ENCODE measurements at regions not wholly inside any gene's neighbourhood (a gene's known extent, or its start where the extent isn't known, plus 50 kb on each side); places are given as distances from the start of the nearest gene placed in this dataset.

GRCh38 chr3:103977417-103977816, 1389.3 kb upstream of the ALCAM start:
- H3K27me3 Mint-ChIP-seq (ENCODE audit: insufficient read depth, unreplicated experiment), result peaks cover 60% of the 10 kb centered on the region

GRCh38 chr3:103991461-103992115, 1375.1 kb upstream of the ALCAM start:
- intact Hi-C loops (cut with micrococcal nuclease), result loop anchor here (1.0 to 10.0 kb wide), 4 partner anchors 113 to 1526 kb away; no protein-coding TSS in a partner anchor
- ChIA-PET CTCF (interaction anchor here (0.6 to 1.2 kb wide), 7 partner anchors 9 to 1537 kb away, joined by 3 to 4 read pairs (median 3); no protein-coding TSS in a partner anchor), POLR2A (no interaction called here)
- Mint-ChIP-seq H3K9me3 (ENCODE audit: unreplicated experiment) (no peaks in the 10 kb centered on the region), H3K4me1 (ENCODE audit: insufficient read depth, unreplicated experiment) (no peaks in the 10 kb centered on the region), H3K27ac (ENCODE audit: low read depth, unreplicated experiment) (no peak overlapping the region), H3K4me3 (ENCODE audit: unreplicated experiment) (no peak overlapping the region), H3K27me3 (ENCODE audit: insufficient read depth, unreplicated experiment) (peaks cover 51% of the 10 kb centered on the region), H3K36me3 (ENCODE audit: insufficient read depth, unreplicated experiment) (no peaks in the 10 kb centered on the region)
- no TSS peak for BruUV-seq (replicated peaks)
- peak; percentile 73 for TF ChIP-seq CTCF (IDR thresholded peaks at IDR 0.05; ENCODE audit: unreplicated experiment)
- peak; percentile 61 for DNase-seq (ENCODE audit: unreplicated experiment)

More at GRCh38 chr3:103977417-103977816, 1389.3 kb upstream of the ALCAM start:
- DNase-seq (ENCODE audit: unreplicated experiment), result no peak
- H3K27ac Mint-ChIP-seq (ENCODE audit: low read depth, unreplicated experiment), result no peak overlapping the region
- intact Hi-C loops (cut with micrococcal nuclease), result no loop called here
- no peaks in the 10 kb centered on the region for H3K9me3 Mint-ChIP-seq (ENCODE audit: unreplicated experiment)
- BruUV-seq (replicated peaks), result no TSS peak
- ChIA-PET CTCF (no interaction called here), POLR2A (no interaction called here)
- no peaks in the 10 kb centered on the region for H3K36me3 Mint-ChIP-seq (ENCODE audit: insufficient read depth, unreplicated experiment)
- no peaks in the 10 kb centered on the region for H3K4me1 Mint-ChIP-seq (ENCODE audit: insufficient read depth, unreplicated experiment)
- no peak for TF ChIP-seq CTCF (IDR thresholded peaks at IDR 0.05; ENCODE audit: unreplicated experiment)
- H3K4me3 Mint-ChIP-seq (ENCODE audit: unreplicated experiment), result no peak overlapping the region

GRCh38 chr3:103992469-103992868, 1374.2 kb upstream of the ALCAM start:
- CTCF ChIA-PET, result interaction anchor here (0.6 to 1.2 kb wide), 5 partner anchors 147 to 1590 kb away, joined by 3 to 4 read pairs (median 3); no protein-coding TSS in a partner anchor

GRCh38 chr3:104004956-104005355, 1361.8 kb upstream of the ALCAM start:
- ChIA-PET POLR2A (no interaction called here), CTCF (interaction anchor here (0.7 to 1.1 kb wide), 2 partner anchors 79 to 1776 kb away, joined by 3 to 5 read pairs; no protein-coding TSS in a partner anchor)
- Mint-ChIP-seq H3K27ac (ENCODE audit: low read depth, unreplicated experiment) (no peak overlapping the region), H3K9me3 (ENCODE audit: unreplicated experiment) (no peaks in the 10 kb centered on the region), H3K27me3 (ENCODE audit: insufficient read depth, unreplicated experiment) (no peaks in the 10 kb centered on the region), H3K36me3 (ENCODE audit: insufficient read depth, unreplicated experiment) (no peaks in the 10 kb centered on the region), H3K4me1 (ENCODE audit: insufficient read depth, unreplicated experiment) (peaks cover 10% of the 10 kb centered on the region), H3K4me3 (ENCODE audit: unreplicated experiment) (no peak overlapping the region)
- intact Hi-C loops (cut with micrococcal nuclease), result no loop called here
- no peak for TF ChIP-seq CTCF (IDR thresholded peaks at IDR 0.05; ENCODE audit: unreplicated experiment)
- no TSS peak for BruUV-seq (replicated peaks)
- DNase-seq (ENCODE audit: unreplicated experiment), result no peak

More at GRCh38 chr3:103992469-103992868, 1374.2 kb upstream of the ALCAM start:
- no peak overlapping the region for H3K4me3 Mint-ChIP-seq (ENCODE audit: unreplicated experiment)
- intact Hi-C loops (cut with micrococcal nuclease), result loop anchor here (5.0 to 10.0 kb wide), 3 partner anchors 112 to 1525 kb away; no protein-coding TSS in a partner anchor
- DNase-seq (ENCODE audit: unreplicated experiment), result no peak
- no peaks in the 10 kb centered on the region for H3K9me3 Mint-ChIP-seq (ENCODE audit: unreplicated experiment)
- no peak for TF ChIP-seq CTCF (IDR thresholded peaks at IDR 0.05; ENCODE audit: unreplicated experiment)
- H3K36me3 Mint-ChIP-seq (ENCODE audit: insufficient read depth, unreplicated experiment), result no peaks in the 10 kb centered on the region
- POLR2A ChIA-PET, result no interaction called here
- peaks cover 46% of the 10 kb centered on the region for H3K27me3 Mint-ChIP-seq (ENCODE audit: insufficient read depth, unreplicated experiment)
- no peaks in the 10 kb centered on the region for H3K4me1 Mint-ChIP-seq (ENCODE audit: insufficient read depth, unreplicated experiment)
- BruUV-seq (replicated peaks), result no TSS peak
- no peak overlapping the region for H3K27ac Mint-ChIP-seq (ENCODE audit: low read depth, unreplicated experiment)
